Testis (tissue), 2 donors: ENCODE measurements at regions not wholly inside any gene's neighbourhood (a gene's known extent, or its start where the extent isn't known, plus 50 kb on each side); places are given as distances from the start of the nearest gene placed in this dataset.
"Not testable (repeated sequence)": the region's sequence is repeated elsewhere in the genome, so short reads cannot be mapped to it uniquely, and the experiment has no call there.

Experiments used
- CTCF ChIP-seq, 3 experiments: fragments of 450-650 bp in 2 of 3; fragments of 200-600 bp in 1 of 3; sonication (generic) in 1 of 3; IDR thresholded peaks; one replicate each; pipeline ENCODE4 v1.5.1; 2016 to 2019; ENCODE audit warnings: antibody characterized with exemption in 3 of 3, mild to moderate bottlenecking in 2 of 3, moderate library complexity in 1 of 3
- POLR2A ChIP-seq: fragments of 450-650 bp; IDR thresholded peaks from one replicate; pipeline ENCODE4 v1.6.1; 2017; ENCODE audit warnings: antibody characterized with exemption, mild to moderate bottlenecking, moderate library complexity

- TF ChIP-seq CTCF (IDR thresholded peaks at IDR 0.05); POLR2A: not testable (repeated sequence)
Measured at GRCh38 chr6:138674444-138674843, 99.1 kb upstream of the CCDC28A start.
